Neural progenitor cell (in vitro differentiated cells): ENCODE measurements at regions not wholly inside any gene's neighbourhood (a gene's known extent, or its start where the extent isn't known, plus 50 kb on each side); places are given as distances from the start of the nearest gene placed in this dataset.
"Not testable (repeated sequence)": the region's sequence is repeated elsewhere in the genome, so short reads cannot be mapped to it uniquely, and the experiment has no call there.

ENCODE experiments used
- DNase-seq: peaks from one replicate; pipeline ENCODE4 v3.0.0-alpha.2; 2016; ENCODE audit warnings: low spot score
- H2AFZ ChIP-seq: fragments of 200-600 bp; sonication (generic); replicated peaks from 2 replicates; pipeline ENCODE4 v1.6.1; 2016; ENCODE audit warnings: antibody characterized with exemption
- H3F3A ChIP-seq: fragments of 200-600 bp; sonication (generic); 2 replicates; pipeline ENCODE4 v1.6.1; 2016; ENCODE audit warnings: antibody characterized with exemption, low read depth
- H3K27ac ChIP-seq: fragments of 200-600 bp; sonication (generic); 2 replicates; pipeline ENCODE4 v1.5.1; 2016; ENCODE audit warnings: mild to moderate bottlenecking
- H3K27me3 ChIP-seq: fragments of 200-600 bp; sonication (generic); 2 replicates; pipeline ENCODE4 v1.6.1; 2016; ENCODE audit warnings: mild to moderate bottlenecking, moderate library complexity
- H3K36me3 ChIP-seq: fragments of 200-600 bp; sonication (generic); 2 replicates; pipeline ENCODE4 v1.5.1; 2016
- H3K4me1 ChIP-seq: fragments of 200-600 bp; sonication (generic); 2 replicates; pipeline ENCODE4 v1.6.1; 2016; ENCODE audit warnings: mixed run types
- H3K4me2 ChIP-seq: fragments of 200-600 bp; sonication (generic); 2 replicates; pipeline ENCODE4 v1.6.1; 2016
- H3K4me3 ChIP-seq: fragments of 200-600 bp; sonication (generic); 2 replicates; pipeline ENCODE4 v1.5.1; 2016
- H3K79me2 ChIP-seq: fragments of 200-600 bp; sonication (generic); 2 replicates; pipeline ENCODE4 v1.6.1; 2016; ENCODE audit warnings: low read depth
- H3K9ac ChIP-seq: fragments of 200-600 bp; sonication (generic); 2 replicates; pipeline ENCODE4 v1.6.1; 2016
- H3K9me3 ChIP-seq: fragments of 200-600 bp; sonication (generic); 2 replicates; pipeline ENCODE4 v1.5.1; 2016; ENCODE audit warnings: low read depth
- H4K20me1 ChIP-seq: fragments of 200-600 bp; sonication (generic); 2 replicates; pipeline ENCODE4 v1.6.1; 2016; ENCODE audit warnings: low read depth
- H3K27ac Mint-ChIP-seq: 3 replicates; pipeline ENCODE4 v1.8.0; 2021; ENCODE audit warnings: mixed read lengths
- H3K27me3 Mint-ChIP-seq: 2 replicates; pipeline ENCODE4 v1.8.0; 2022; ENCODE audit warnings: low read depth, mild to moderate bottlenecking, inconsistent platforms, moderate library complexity, mixed read lengths; ENCODE audit not compliant: insufficient read depth
- H3K36me3 Mint-ChIP-seq: 3 replicates; pipeline ENCODE4 v1.8.0; 2021; ENCODE audit warnings: mixed read lengths
- H3K4me1 Mint-ChIP-seq: 3 replicates; pipeline ENCODE4 v1.8.0; 2021; ENCODE audit warnings: mixed read lengths
- H3K4me3 Mint-ChIP-seq: 3 replicates; pipeline ENCODE4 v1.8.0; 2021; ENCODE audit warnings: mild to moderate bottlenecking, moderate library complexity, mixed read lengths
- H3K9me3 Mint-ChIP-seq: 3 replicates; pipeline ENCODE4 v1.8.0; 2020; ENCODE audit warnings: mixed read lengths
- EZH2 ChIP-seq: fragments of 200-600 bp; sonication (generic); IDR thresholded peaks from 2 replicates; pipeline ENCODE4 v1.6.1; 2017; ENCODE audit warnings: antibody characterized with exemption, mild to moderate bottlenecking, moderate library complexity
- EZH2phosphoT487 ChIP-seq: fragments of 200-600 bp; sonication (generic); IDR thresholded peaks from 2 replicates; pipeline ENCODE4 v1.6.1; 2017; ENCODE audit warnings: antibody characterized with exemption
- TF ChIP-seq, protein P1 (sequence below): fragments of 200-600 bp; sonication (generic); IDR thresholded peaks from 2 replicates; pipeline ENCODE4 v1.5.1; 2017; ENCODE audit warnings: antibody characterized with exemption, mild to moderate bottlenecking

DNA sequence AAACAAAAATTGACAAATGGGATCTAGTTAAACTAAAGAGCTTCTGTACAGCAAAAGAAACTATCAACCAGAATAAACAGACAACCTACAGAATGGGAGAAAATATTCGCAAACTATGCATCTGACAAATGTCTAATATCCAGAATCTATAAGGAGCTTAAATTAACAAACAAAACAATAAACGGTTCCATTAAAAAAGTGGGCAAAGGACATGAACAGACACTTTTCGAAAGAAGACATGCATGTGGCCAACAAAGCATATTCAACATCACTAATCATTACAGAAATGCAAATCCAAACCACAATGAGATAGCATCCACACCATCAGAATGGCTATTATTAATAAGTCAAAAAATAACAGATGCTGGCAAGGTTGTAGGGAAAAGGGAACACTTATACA, 50.5 kb upstream of the MED13L start:
- H3K4me1 Mint-ChIP-seq, H3K9me3 ChIP-seq, H3K36me3 ChIP-seq, H3K36me3 Mint-ChIP-seq, DNase-seq, H4K20me1 ChIP-seq, H3K4me3 ChIP-seq, H3K27me3 Mint-ChIP-seq, H3K27ac Mint-ChIP-seq, H3K4me3 Mint-ChIP-seq, H3K4me1 ChIP-seq, H3K27me3 ChIP-seq, H3K9me3 Mint-ChIP-seq, H3K79me2 ChIP-seq, H3K9ac ChIP-seq, H3K27ac ChIP-seq, H2AFZ ChIP-seq, H3K4me2 ChIP-seq: not testable (repeated sequence)
- H3F3A ChIP-seq, result peaks cover 11% of the 10 kb centered on the region

DNA sequence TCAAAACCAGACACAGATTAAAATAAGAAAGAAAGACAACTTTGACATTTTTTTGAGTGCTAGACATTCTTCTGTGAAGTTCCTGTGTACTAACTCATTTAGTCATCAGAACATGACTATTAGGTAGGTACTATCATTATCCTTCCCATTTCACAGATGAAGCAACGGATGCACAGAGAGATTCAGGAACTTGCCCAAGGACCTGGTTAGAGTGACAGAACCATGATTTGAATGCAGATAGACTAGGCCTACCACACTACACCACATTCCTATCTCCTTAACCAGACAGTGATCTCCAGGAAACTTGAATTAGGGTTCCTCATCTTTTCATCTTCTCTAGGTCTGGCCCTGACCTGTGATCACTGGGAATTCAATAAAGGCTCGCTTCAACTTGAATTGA, 54.4 kb upstream of the MED13L start:
- Mint-ChIP-seq H3K27me3 (peaks cover 5% of the 10 kb centered on the region), H3K36me3 (no peaks in the 10 kb centered on the region), H3K27ac (no peak overlapping the region), H3K9me3 (peaks cover 2% of the 10 kb centered on the region), H3K4me3 (no peak overlapping the region), H3K4me1 (peaks cover 17% of the 10 kb centered on the region)
- no peaks in the 10 kb centered on the region for H3K9me3 ChIP-seq
- no peak overlapping the region for H3K27ac ChIP-seq
- no peaks in the 10 kb centered on the region for H3K36me3 ChIP-seq
- H3F3A ChIP-seq, result peaks cover 23% of the 10 kb centered on the region
- H3K79me2 ChIP-seq, result no peaks in the 10 kb centered on the region
- H3K4me3 ChIP-seq, result no peak overlapping the region
- peaks cover 7% of the 10 kb centered on the region for H4K20me1 ChIP-seq
- TF ChIP-seq EZH2 (no peak), EZH2phosphoT487 (no peak)
- TF ChIP-seq, protein P1, sequence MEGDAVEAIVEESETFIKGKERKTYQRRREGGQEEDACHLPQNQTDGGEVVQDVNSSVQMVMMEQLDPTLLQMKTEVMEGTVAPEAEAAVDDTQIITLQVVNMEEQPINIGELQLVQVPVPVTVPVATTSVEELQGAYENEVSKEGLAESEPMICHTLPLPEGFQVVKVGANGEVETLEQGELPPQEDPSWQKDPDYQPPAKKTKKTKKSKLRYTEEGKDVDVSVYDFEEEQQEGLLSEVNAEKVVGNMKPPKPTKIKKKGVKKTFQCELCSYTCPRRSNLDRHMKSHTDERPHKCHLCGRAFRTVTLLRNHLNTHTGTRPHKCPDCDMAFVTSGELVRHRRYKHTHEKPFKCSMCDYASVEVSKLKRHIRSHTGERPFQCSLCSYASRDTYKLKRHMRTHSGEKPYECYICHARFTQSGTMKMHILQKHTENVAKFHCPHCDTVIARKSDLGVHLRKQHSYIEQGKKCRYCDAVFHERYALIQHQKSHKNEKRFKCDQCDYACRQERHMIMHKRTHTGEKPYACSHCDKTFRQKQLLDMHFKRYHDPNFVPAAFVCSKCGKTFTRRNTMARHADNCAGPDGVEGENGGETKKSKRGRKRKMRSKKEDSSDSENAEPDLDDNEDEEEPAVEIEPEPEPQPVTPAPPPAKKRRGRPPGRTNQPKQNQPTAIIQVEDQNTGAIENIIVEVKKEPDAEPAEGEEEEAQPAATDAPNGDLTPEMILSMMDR, result no peak
- no peak overlapping the region for H3K4me2 ChIP-seq
- no peaks in the 10 kb centered on the region for H3K27me3 ChIP-seq
- H3K9ac ChIP-seq, result no peak overlapping the region
- no peak overlapping the region for H2AFZ ChIP-seq
- H3K4me1 ChIP-seq, result peaks cover 16% of the 10 kb centered on the region
- no peak for DNase-seq

DNA sequence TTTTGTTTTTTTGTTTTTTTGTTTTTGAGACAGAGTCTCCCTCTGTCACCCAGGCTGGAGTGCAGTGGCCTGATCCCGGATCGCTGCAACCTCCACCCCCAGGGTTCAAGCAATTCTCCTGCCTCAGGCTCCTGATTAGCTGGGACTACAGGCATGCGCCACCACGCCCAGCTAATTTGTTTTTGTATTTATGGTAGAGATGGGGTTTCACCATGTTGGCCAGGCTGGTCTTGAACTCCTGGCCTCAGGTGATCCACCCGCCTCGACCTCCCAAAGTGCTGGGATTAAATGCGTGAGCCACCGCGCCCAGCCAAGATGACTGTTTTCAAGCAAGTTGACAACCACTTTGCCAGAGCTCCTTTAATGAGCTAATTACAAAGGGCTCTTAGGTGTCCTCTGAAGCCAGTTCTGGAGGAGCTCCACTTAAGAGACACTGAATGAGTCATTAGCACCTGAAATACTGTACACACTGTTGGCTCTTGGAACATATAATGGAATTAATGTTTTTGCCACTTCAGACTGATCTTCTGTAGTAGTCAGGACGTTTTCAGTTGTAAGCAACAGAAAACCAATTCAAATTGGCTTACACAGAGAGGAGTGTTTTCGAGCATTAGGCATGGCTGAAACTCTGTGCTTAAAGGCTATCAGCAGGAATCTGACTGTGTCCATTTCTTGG, 55.4 kb upstream of the MED13L start:
- H3K9me3 Mint-ChIP-seq, result peaks cover 2% of the 10 kb centered on the region
- no peaks in the 10 kb centered on the region for H3K9me3 ChIP-seq
- H3K36me3 Mint-ChIP-seq, result no peaks in the 10 kb centered on the region
- H4K20me1 ChIP-seq, result peaks cover 16% of the 10 kb centered on the region
- H3K27ac ChIP-seq, result peak overlapping the region; percentile 49
- no peak overlapping the region for H3K4me3 ChIP-seq
- H2AFZ ChIP-seq, result no peak overlapping the region
- DNase-seq, result no peak
- H3K36me3 ChIP-seq, result no peaks in the 10 kb centered on the region
- H3K9ac ChIP-seq, result no peak overlapping the region
- H3K27me3 ChIP-seq, result peaks cover 7% of the 10 kb centered on the region
- peaks cover 32% of the 10 kb centered on the region for H3F3A ChIP-seq
- peak overlapping the region; percentile 40 for H3K4me2 ChIP-seq
- peak overlapping the region; percentile 78 for H3K27ac Mint-ChIP-seq
- no peak overlapping the region for H3K4me3 Mint-ChIP-seq
- H3K79me2 ChIP-seq, result no peaks in the 10 kb centered on the region
- peaks cover 11% of the 10 kb centered on the region for H3K27me3 Mint-ChIP-seq
- H3K4me1 ChIP-seq, result peaks cover 21% of the 10 kb centered on the region
- H3K4me1 Mint-ChIP-seq, result peaks cover 26% of the 10 kb centered on the region
- no peak for TF ChIP-seq EZH2
- TF ChIP-seq, protein P1, result no peak
- peak; percentile 40 for TF ChIP-seq EZH2phosphoT487

DNA sequence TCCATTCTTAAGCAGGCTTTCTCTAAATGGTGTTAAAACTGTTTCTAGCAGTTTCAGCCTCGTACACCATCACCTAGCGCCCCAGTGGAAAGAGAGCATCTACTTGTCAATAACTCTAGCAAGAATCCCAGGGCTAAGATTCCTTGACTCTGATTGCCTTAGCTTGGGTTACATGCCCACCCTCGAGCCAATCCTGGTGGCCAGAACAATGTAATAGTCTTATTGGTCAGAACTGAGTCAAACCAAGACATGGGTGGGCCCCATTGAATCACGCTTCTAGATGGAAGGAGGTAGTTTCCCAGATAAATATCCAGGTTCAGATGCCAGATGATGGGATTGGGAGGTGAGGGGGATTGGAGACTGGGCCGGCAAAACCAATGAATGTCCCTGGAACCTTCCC, 55.9 kb upstream of the MED13L start:
- H3K27ac ChIP-seq, result peak overlapping the region; percentile 49
- H3K79me2 ChIP-seq, result no peaks in the 10 kb centered on the region
- TF ChIP-seq, protein P1, result no peak
- TF ChIP-seq EZH2phosphoT487, result no peak
- H3K9me3 Mint-ChIP-seq, result peaks cover 2% of the 10 kb centered on the region
- no peaks in the 10 kb centered on the region for H3K9me3 ChIP-seq
- peaks cover 31% of the 10 kb centered on the region for H3K4me1 Mint-ChIP-seq
- peaks cover 7% of the 10 kb centered on the region for H3K27me3 ChIP-seq
- peak overlapping the region; percentile 40 for H3K4me2 ChIP-seq
- H4K20me1 ChIP-seq, result peaks cover 22% of the 10 kb centered on the region
- peaks cover 11% of the 10 kb centered on the region for H3K27me3 Mint-ChIP-seq
- peak overlapping the region; percentile 78 for H3K27ac Mint-ChIP-seq
- H3K4me3 ChIP-seq, result no peak overlapping the region
- no peaks in the 10 kb centered on the region for H3K36me3 Mint-ChIP-seq
- peaks cover 24% of the 10 kb centered on the region for H3K4me1 ChIP-seq
- peak; percentile 71 for DNase-seq
- no peak overlapping the region for H3K4me3 Mint-ChIP-seq
- no peaks in the 10 kb centered on the region for H3K36me3 ChIP-seq
- no peak overlapping the region for H2AFZ ChIP-seq
- H3F3A ChIP-seq, result peaks cover 38% of the 10 kb centered on the region
- H3K9ac ChIP-seq, result no peak overlapping the region
